AG09309 (cell line): ENCODE measurements at regions not wholly inside any gene's neighbourhood (a gene's known extent, or its start where the extent isn't known, plus 50 kb on each side); places are given as distances from the start of the nearest gene placed in this dataset.
"Not testable (repeated sequence)": the region's sequence is repeated elsewhere in the genome, so short reads cannot be mapped to it uniquely, and the experiment has no call there.

Experiments
- DNase-seq: peaks from one replicate; pipeline ENCODE4 v3.0.0-alpha.2; 2010; ENCODE audit warnings: low read depth
- H3K4me3 ChIP-seq: 2 replicates; pipeline ENCODE4 v1.5.1; 2011; ENCODE audit warnings: mild to moderate bottlenecking, low read depth, low read length, moderate library complexity; ENCODE audit not compliant: control insufficient read depth
- CTCF ChIP-seq: IDR thresholded peaks from 2 replicates; pipeline ENCODE4 v1.5.1; 2011; ENCODE audit warnings: mild to moderate bottlenecking, low read depth, low read length, inconsistent platforms; ENCODE audit not compliant: insufficient read depth, control insufficient read depth; ENCODE audit errors: missing control alignments

DNA sequence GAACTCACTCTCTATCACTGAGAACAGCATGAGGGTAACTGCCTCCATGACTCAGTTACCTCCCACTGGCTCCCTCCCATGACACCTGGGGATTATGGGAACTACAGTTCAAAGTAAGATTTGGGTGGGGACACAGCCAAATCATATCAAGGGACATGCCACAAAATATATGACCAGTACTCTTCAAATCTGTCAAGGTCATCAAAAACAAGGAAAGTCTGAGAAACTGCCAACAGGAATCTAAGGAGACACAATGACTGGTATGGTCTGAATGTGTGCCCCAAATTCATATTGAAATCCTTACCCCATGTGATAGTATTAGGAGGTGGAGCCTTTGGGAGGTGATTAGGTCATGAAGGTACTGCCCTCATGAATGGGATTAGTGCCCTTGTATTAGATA lies 258.8 kb downstream of the TPBG start:
- H3K4me3 ChIP-seq = no peak overlapping the region
- no peak for DNase-seq
- no peak for TF ChIP-seq CTCF

- no peak for TF ChIP-seq CTCF
- no peak overlapping the region for H3K4me3 ChIP-seq
- no peak for DNase-seq
Observed at GRCh38 chr6:82624251-82624650, 260.6 kb downstream of the TPBG start.

GRCh38 chr6:82626946-82627345 lies 263.3 kb downstream of the TPBG start:
- not testable (repeated sequence) for H3K4me3 ChIP-seq, DNase-seq

- no peak for TF ChIP-seq CTCF
- no peak overlapping the region for H3K4me3 ChIP-seq
- DNase-seq = no peak
Observed at GRCh38 chr6:82629921-82630320, 266.3 kb downstream of the TPBG start.

DNA sequence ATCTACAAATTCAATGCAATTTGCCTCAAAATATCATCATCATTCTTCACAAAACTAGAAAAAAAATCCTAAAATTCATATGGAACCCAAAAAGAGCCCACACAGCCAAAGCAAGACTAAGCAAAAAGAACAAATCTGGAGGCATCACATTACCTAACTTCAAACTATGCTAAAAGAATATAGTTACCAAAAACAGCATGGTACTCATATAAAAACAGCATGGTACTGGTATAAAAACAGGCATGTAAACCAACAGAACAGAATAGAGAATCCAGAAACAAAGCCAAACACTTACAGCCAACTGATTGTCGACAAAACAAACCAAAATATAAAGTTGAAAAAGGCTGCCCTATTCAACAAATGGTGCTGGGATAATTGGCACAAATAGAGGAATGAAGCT lies 278.1 kb downstream of the TPBG start:
- no peak for DNase-seq
- H3K4me3 ChIP-seq = no peak overlapping the region
- no peak for TF ChIP-seq CTCF

DNA sequence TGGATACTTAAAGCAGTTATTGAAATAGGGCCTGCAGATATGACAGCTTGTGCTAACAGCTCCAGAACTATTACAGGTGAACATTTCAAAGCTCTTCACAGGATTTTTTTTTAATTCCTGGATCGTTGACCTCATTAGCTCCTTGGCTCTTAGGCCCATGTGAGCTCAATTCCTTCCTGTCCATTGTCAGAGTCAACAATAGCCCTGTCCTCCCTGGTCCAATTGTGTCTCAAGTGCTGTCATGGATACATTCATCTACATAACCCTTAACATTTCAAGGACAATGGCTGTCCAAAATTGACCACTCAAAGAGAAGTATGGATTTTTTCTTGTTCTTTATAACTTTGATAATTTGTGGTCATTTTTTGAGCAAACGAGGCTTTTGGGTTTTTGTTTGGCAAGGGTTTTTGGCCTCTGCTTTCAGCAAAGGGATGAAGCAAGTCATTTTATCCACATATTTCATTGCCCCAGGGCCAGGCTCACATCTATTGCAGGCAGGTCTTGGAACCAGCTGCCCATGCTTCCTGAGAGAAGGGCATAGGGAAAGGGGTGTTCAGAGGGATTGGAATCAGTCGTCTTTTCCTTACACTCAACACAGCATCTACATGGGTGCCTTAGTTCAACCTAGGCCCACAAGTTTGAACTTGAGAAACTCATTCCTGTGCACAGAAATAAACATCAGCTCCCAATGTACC lies 282.1 kb downstream of the TPBG start:
- TF ChIP-seq CTCF = no peak
- H3K4me3 ChIP-seq = no peak overlapping the region
- no peak for DNase-seq

DNA sequence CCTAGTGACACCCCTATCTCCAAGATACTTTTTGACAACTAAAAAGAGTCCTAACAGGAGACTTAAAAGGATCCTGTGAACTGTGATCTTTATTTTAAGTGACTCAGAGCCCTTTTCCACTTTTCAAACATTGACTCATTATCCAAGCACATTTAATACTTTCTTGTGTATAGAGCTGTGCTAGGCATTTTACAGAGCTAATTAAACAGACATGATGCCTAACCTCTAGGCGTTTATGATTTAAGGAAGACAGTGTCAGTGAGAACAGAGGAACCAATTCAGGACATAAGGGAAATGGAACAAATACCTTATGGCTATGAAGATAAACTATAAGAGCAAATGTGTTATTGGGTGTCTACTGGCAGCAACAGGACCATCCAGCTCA lies 282.6 kb downstream of the TPBG start:
- TF ChIP-seq CTCF = no peak
- DNase-seq = no peak
- H3K4me3 ChIP-seq = no peak overlapping the region
